MCF 10A (cell line): ENCODE measurements at regions not wholly inside any gene's neighbourhood (a gene's known extent, or its start where the extent isn't known, plus 50 kb on each side); places are given as distances from the start of the nearest gene placed in this dataset.

Source experiments
- BruUV-seq: library from RNA; stranded (reverse); fragments of 400-500 nt; replicated peaks from 2 replicates; lab custom pipeline; 2021; lab: Mats Ljungman, UMichigan
- CTCF ChIA-PET: fragments of 300-600 bp; sonication (Branson Sonifier 250); formaldehyde crosslinking; extraction: SDS; loops from one replicate; lab custom pipeline; 2021; ENCODE audit warnings: antibody characterized with exemption, inconsistent platforms; lab: Yijun Ruan, JAX
- POLR2A ChIA-PET: fragments of 300-600, 350-650 bp; sonication (Branson Sonifier 250); formaldehyde crosslinking; extraction: SDS; loops from one replicate; lab custom pipeline; 2020; ENCODE audit warnings: antibody characterized with exemption, inconsistent platforms; lab: Yijun Ruan, JAX
- DNase-seq: peaks from one replicate; pipeline ENCODE4 v3.0.0-alpha.2; 2018; ENCODE audit not compliant: unreplicated experiment
- H3K27ac Mint-ChIP-seq: one replicate; pipeline ENCODE4 v1.8.0; 2022; ENCODE audit warnings: mild to moderate bottlenecking, low read depth, mixed read lengths; ENCODE audit not compliant: unreplicated experiment
- H3K27me3 Mint-ChIP-seq: one replicate; pipeline ENCODE4 v1.8.0; 2022; ENCODE audit warnings: mixed read lengths; ENCODE audit not compliant: insufficient read depth, unreplicated experiment
- H3K36me3 Mint-ChIP-seq: one replicate; pipeline ENCODE4 v1.8.0; 2022; ENCODE audit warnings: mild to moderate bottlenecking, moderate library complexity, mixed read lengths; ENCODE audit not compliant: insufficient read depth, unreplicated experiment
- H3K4me1 Mint-ChIP-seq: one replicate; pipeline ENCODE4 v1.8.0; 2022; ENCODE audit warnings: mixed read lengths; ENCODE audit not compliant: insufficient read depth, unreplicated experiment
- H3K4me3 Mint-ChIP-seq: one replicate; pipeline ENCODE4 v1.8.0; 2022; ENCODE audit warnings: mild to moderate bottlenecking, moderate library complexity, mixed read lengths; ENCODE audit not compliant: unreplicated experiment
- H3K9me3 Mint-ChIP-seq: one replicate; pipeline ENCODE4 v1.8.0; 2022; ENCODE audit warnings: mixed read lengths; ENCODE audit not compliant: unreplicated experiment
- CTCF ChIP-seq: fragments of 200-600 bp; IDR thresholded peaks from one replicate; pipeline ENCODE4 v1.8.0; 2022; ENCODE audit warnings: antibody characterized with exemption, mild to moderate bottlenecking; ENCODE audit not compliant: unreplicated experiment
- intact Hi-C: fragments of 100-400 bp; cut with micrococcal nuclease; formaldehyde crosslinking; loops from 2 replicates; pipeline ENCODE4 v1.14.1; 2022

GRCh38 chr2:217398860-217399259 is 539.0 kb upstream of the TNP1 start:
- H3K9me3 Mint-ChIP-seq: no peaks in the 10 kb centered on the region
- no peaks in the 10 kb centered on the region for H3K36me3 Mint-ChIP-seq
- H3K27me3 Mint-ChIP-seq: no peaks in the 10 kb centered on the region
- TF ChIP-seq CTCF: no peak
- intact Hi-C loops: no loop called here
- DNase-seq: no peak
- CTCF ChIA-PET: no interaction called here
- H3K27ac Mint-ChIP-seq: no peak overlapping the region
- H3K4me1 Mint-ChIP-seq: peaks cover 18% of the 10 kb centered on the region
- POLR2A ChIA-PET: no interaction called here
- BruUV-seq: no TSS peak
- no peak overlapping the region for H3K4me3 Mint-ChIP-seq

GRCh38 chr2:217398101-217398500 is 538.2 kb upstream of the TNP1 start:
- intact Hi-C loops: no loop called here
- peaks cover 22% of the 10 kb centered on the region for H3K4me1 Mint-ChIP-seq
- CTCF ChIA-PET: no interaction called here
- BruUV-seq: no TSS peak
- H3K9me3 Mint-ChIP-seq: no peaks in the 10 kb centered on the region
- DNase-seq: no peak
- no peak for TF ChIP-seq CTCF
- H3K27me3 Mint-ChIP-seq: no peaks in the 10 kb centered on the region
- POLR2A ChIA-PET: no interaction called here
- H3K36me3 Mint-ChIP-seq: no peaks in the 10 kb centered on the region
- no peak overlapping the region for H3K4me3 Mint-ChIP-seq
- H3K27ac Mint-ChIP-seq: no peak overlapping the region

DNA sequence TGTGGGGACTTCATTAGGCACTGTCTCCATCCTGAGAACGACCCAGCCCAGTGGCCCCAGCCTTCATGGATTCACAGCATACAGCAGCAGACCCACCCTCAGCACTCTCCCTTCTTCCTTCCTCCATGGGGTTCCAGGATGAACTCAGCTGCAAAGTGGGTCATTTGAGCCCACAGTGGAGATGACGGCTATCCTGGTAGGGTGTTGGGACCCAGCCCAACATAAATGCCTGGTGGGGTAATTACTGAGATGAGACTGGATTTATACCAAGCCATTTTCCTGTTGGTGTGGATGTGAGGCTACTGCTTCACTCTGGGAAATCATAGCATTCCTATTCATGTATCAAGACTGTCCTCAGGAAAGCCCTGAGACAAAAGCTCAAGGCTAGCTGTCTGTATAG is 536.7 kb upstream of the TNP1 start:
- no peaks in the 10 kb centered on the region for H3K36me3 Mint-ChIP-seq
- no peak for TF ChIP-seq CTCF
- no peak overlapping the region for H3K4me3 Mint-ChIP-seq
- BruUV-seq: no TSS peak
- H3K27ac Mint-ChIP-seq: no peak overlapping the region
- POLR2A ChIA-PET: interaction anchor here (0.6 kb wide), 1 partner anchor 683 kb away, joined by 4 read pairs; no protein-coding TSS in a partner anchor
- H3K9me3 Mint-ChIP-seq: no peaks in the 10 kb centered on the region
- no peaks in the 10 kb centered on the region for H3K27me3 Mint-ChIP-seq
- intact Hi-C loops: no loop called here
- peaks cover 20% of the 10 kb centered on the region for H3K4me1 Mint-ChIP-seq
- CTCF ChIA-PET: interaction anchor here (1.4 kb wide), 1 partner anchor 26 kb away, joined by 3 read pairs; no protein-coding TSS in a partner anchor
- DNase-seq: no peak

DNA sequence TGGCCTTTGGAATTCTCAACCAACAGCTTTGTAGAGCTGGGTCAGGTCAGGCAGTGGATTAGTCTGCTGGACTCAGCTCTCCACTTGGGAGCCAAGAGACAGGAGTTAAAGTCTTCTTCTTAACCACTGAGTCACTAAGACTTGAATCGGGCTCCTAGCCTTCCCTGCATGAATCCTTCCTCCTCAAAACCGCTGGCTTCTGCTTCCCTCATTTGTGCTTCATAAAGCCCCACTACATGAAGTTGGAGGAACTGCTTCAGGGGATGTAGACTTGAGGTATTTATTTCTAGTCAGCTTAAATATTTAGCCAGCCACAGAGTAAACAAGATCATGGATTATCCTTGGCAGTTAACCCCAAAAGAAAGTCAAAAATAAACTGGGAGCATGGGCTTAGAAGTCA is 536.3 kb upstream of the TNP1 start:
- no peak for DNase-seq
- Mint-ChIP-seq H3K36me3 (no peaks in the 10 kb centered on the region), H3K4me3 (no peak overlapping the region), H3K4me1 (peaks cover 20% of the 10 kb centered on the region), H3K27me3 (no peaks in the 10 kb centered on the region), H3K9me3 (no peaks in the 10 kb centered on the region), H3K27ac (no peak overlapping the region)
- ChIA-PET CTCF (interaction anchor here (1.4 kb wide), 1 partner anchor 26 kb away, joined by 3 read pairs; no protein-coding TSS in a partner anchor), POLR2A (interaction anchor here (0.6 kb wide), 1 partner anchor 683 kb away, joined by 4 read pairs; no protein-coding TSS in a partner anchor)
- intact Hi-C loops: no loop called here
- TF ChIP-seq CTCF: no peak
- no TSS peak for BruUV-seq
